GM12878 (cell line): ENCODE measurements at regions not wholly inside any gene's neighbourhood (a gene's known extent, or its start where the extent isn't known, plus 50 kb on each side); places are given as distances from the start of the nearest gene placed in this dataset.

Source experiments
- ATAC-seq: fragments of 200-7000 bp; cut with Tn5 transposase; 3 replicates; pipeline ENCODE4 v1.9.1; 2020; ENCODE audit warnings: mild to moderate bottlenecking, moderate library complexity
- BruUV-seq: library from RNA; stranded (reverse); fragments of 400-500 nt; replicated peaks from 2 replicates; lab custom pipeline; 2021; lab: Mats Ljungman, UMichigan
- CTCF ChIA-PET: fragments of 300-600 bp; sonication (Branson Sonifier 250); formaldehyde crosslinking; extraction: SDS; loops from one replicate; lab custom pipeline; 2021; ENCODE audit warnings: inconsistent platforms; lab: Yijun Ruan, JAX
- POLR2A ChIA-PET: fragments of 350-600 bp; formaldehyde crosslinking; extraction: SDS; loops from one replicate; lab custom pipeline; 2021; ENCODE audit warnings: inconsistent platforms; lab: Charles Lee
- RAD21 ChIA-PET: fragments of 300-600 bp; sonication (Branson Sonifier 250); formaldehyde crosslinking; loops from one replicate; lab custom pipeline; 2023; ENCODE audit warnings: antibody characterized with exemption; ENCODE audit not compliant: unreplicated experiment; lab: Charles Lee
- SMC1A ChIA-PET: fragments of 300-600 bp; sonication (Branson Sonifier 250); formaldehyde crosslinking; loops from one replicate; lab custom pipeline; 2023; ENCODE audit not compliant: unreplicated experiment, uncharacterized antibody; lab: Charles Lee
- DNase-seq: peaks from one replicate; pipeline ENCODE4 v3.0.0-alpha.2; 2011; ENCODE audit warnings: low read depth, low spot score
- FAIRE-seq: peaks from 3 replicates; lab custom pipeline; 2011; peaks lifted over from hg19 to GRCh38; lab: Jason Lieb, UNC
- H2AFZ ChIP-seq: 2 replicates; pipeline ENCODE4 v1.6.0; 2011; ENCODE audit warnings: low read depth, low read length, control low read depth; ENCODE audit not compliant: control insufficient read depth
- H3K27ac ChIP-seq: 2 replicates; pipeline ENCODE4 v1.5.1; 2011; ENCODE audit warnings: control low read depth; ENCODE audit not compliant: control insufficient read depth, insufficient read depth
- H3K27me3 ChIP-seq, 2 experiments: replicated peaks in 1 of 2; 2 replicates each; pipeline versions ENCODE4 v1.6.0 to v1.6.1; 2011; ENCODE audit warnings: low read length in 1 of 2; ENCODE audit not compliant: control insufficient read depth in 2 of 2, insufficient read depth in 2 of 2
- H3K36me3 ChIP-seq, 2 experiments: 2 replicates each; pipeline ENCODE4 v1.5.1; 2011; ENCODE audit warnings: low read length in 1 of 2; ENCODE audit not compliant: control insufficient read depth in 2 of 2, insufficient read depth in 2 of 2
- H3K4me1 ChIP-seq: 2 replicates; pipeline ENCODE4 v1.6.1; 2011; ENCODE audit warnings: mild to moderate bottlenecking, low read length, moderate library complexity, mixed read lengths; ENCODE audit not compliant: control insufficient read depth, insufficient read depth
- H3K4me2 ChIP-seq: 2 replicates; pipeline ENCODE4 v1.6.0; 2011; ENCODE audit warnings: control low read depth; ENCODE audit not compliant: control insufficient read depth, insufficient read depth
- H3K4me3 ChIP-seq: fragments of 200-600 bp; sonication (generic); 2 replicates; pipeline ENCODE4 v1.5.1; 2016
- H3K79me2 ChIP-seq: 2 replicates; pipeline ENCODE4 v1.6.0; 2011; ENCODE audit warnings: low read length; ENCODE audit not compliant: control insufficient read depth, insufficient read depth
- H3K9ac ChIP-seq: 2 replicates; pipeline ENCODE4 v1.8.0; 2011; ENCODE audit warnings: low read length, control low read depth, mixed read lengths; ENCODE audit not compliant: control insufficient read depth, insufficient read depth
- H3K9me3 ChIP-seq: replicated peaks from 3 replicates; pipeline ENCODE4 v1.5.1; 2011; ENCODE audit warnings: mild to moderate bottlenecking, low read length; ENCODE audit not compliant: control insufficient read depth, insufficient read depth
- H4K20me1 ChIP-seq: 2 replicates; pipeline ENCODE4 v1.6.0; 2011; ENCODE audit not compliant: control insufficient read depth, insufficient read depth
- DPF2 ChIP-seq: fragments of 450-650 bp; IDR thresholded peaks from 2 replicates; pipeline ENCODE4 v1.6.1; 2017; ENCODE audit warnings: mild to moderate bottlenecking
- ESRRA ChIP-seq: IDR thresholded peaks from 2 replicates; pipeline ENCODE4 v1.6.1; 2012; ENCODE audit warnings: mild to moderate bottlenecking, low read length, improper control_type of control experiment
- EZH2 ChIP-seq: IDR thresholded peaks from 2 replicates; pipeline ENCODE4 v1.6.1; 2012; ENCODE audit warnings: low read depth, mild to moderate bottlenecking, control low read depth, inconsistent platforms, low read length, borderline replicate concordance; ENCODE audit not compliant: control insufficient read depth
- FOXM1 ChIP-seq: IDR thresholded peaks from 2 replicates; pipeline ENCODE4 v1.6.1; 2012; ENCODE audit warnings: low read depth, mild to moderate bottlenecking, inconsistent platforms, low read length, moderate library complexity
- IKZF1 ChIP-seq: fragments of 450-650 bp; conservative IDR thresholded peaks from 2 replicates; pipeline ENCODE4 v1.6.1; 2017; ENCODE audit warnings: antibody characterized with exemption, mild to moderate bottlenecking
- KLF5 ChIP-seq: fragments of 450-650 bp; IDR thresholded peaks from 2 replicates; pipeline ENCODE4 v1.6.1; 2014; ENCODE audit warnings: mild to moderate bottlenecking; ENCODE audit not compliant: partially characterized antibody
- NFXL1 ChIP-seq: fragments of 450-650 bp; IDR thresholded peaks from 2 replicates; pipeline ENCODE4 v1.6.1; 2017; ENCODE audit warnings: antibody characterized with exemption, mild to moderate bottlenecking, borderline replicate concordance
- RB1 ChIP-seq: fragments of 450-650 bp; formaldehyde crosslinking; IDR thresholded peaks from 2 replicates; pipeline ENCODE4 v1.6.1; 2017; ENCODE audit warnings: mild to moderate bottlenecking, borderline replicate concordance
- SMAD5 ChIP-seq: IDR thresholded peaks from 2 replicates; pipeline ENCODE4 v1.6.1; 2016; ENCODE audit warnings: antibody characterized with exemption, low read depth
- SMC3 ChIP-seq: IDR thresholded peaks from 2 replicates; pipeline ENCODE4 v1.6.1; 2011; ENCODE audit warnings: low read length, improper control_type of control experiment, borderline replicate concordance
- SUZ12 ChIP-seq: fragments of 200-600 bp; sonication (generic); IDR thresholded peaks from one replicate; pipeline ENCODE4 v1.6.1; 2018; ENCODE audit warnings: antibody characterized with exemption, mild to moderate bottlenecking; ENCODE audit not compliant: unreplicated experiment
- TCF3 ChIP-seq: IDR thresholded peaks from 2 replicates; pipeline ENCODE4 v1.6.1; 2012; ENCODE audit warnings: low read depth, mild to moderate bottlenecking, low read length, borderline replicate concordance; ENCODE audit not compliant: insufficient read depth
- ZNF207 ChIP-seq: fragments of 450-650 bp; IDR thresholded peaks from 2 replicates; pipeline ENCODE4 v1.6.1; 2014; ENCODE audit warnings: antibody characterized with exemption, mild to moderate bottlenecking, borderline replicate concordance
- ZNF274 ChIP-seq: IDR thresholded peaks from one replicate; pipeline ENCODE4 v1.8.0; 2011; ENCODE audit not compliant: insufficient read length, insufficient read depth
- ZZZ3 ChIP-seq: IDR thresholded peaks from 2 replicates; pipeline ENCODE4 v1.6.1; 2011; ENCODE audit warnings: low read depth; ENCODE audit not compliant: control insufficient read depth, insufficient read length
- WGBS: methylation state at CpG from one replicate; pipeline ENCODE4 v1.1.6; 2016; ENCODE audit warnings: low lambda C conversion rate; ENCODE audit not compliant: insufficient replicate concordance, insufficient coverage; ENCODE audit errors: missing lambda C conversion rate; 5-methylcytosine and 5-hydroxymethylcytosine counted together
- in situ Hi-C: fragments of 300-500 bp; cut with MboI; formaldehyde crosslinking; loops from 9 replicates; pipeline ENCODE4 v1.14.3; 2018; ENCODE audit warnings: mixed read lengths
- intact Hi-C: fragments of 100-400 bp; cut with micrococcal nuclease; formaldehyde crosslinking; loops from one replicate; pipeline ENCODE4 v1.14.2; 2022; ENCODE audit not compliant: unreplicated experiment
- TF ChIP-seq, protein P1 (sequence below): fragments of 450-650 bp; IDR thresholded peaks from 2 replicates; pipeline ENCODE4 v1.6.1; 2017; ENCODE audit warnings: antibody characterized with exemption, mild to moderate bottlenecking, moderate library complexity
- TF ChIP-seq, protein P2 (sequence below), 3 experiments: IDR thresholded peaks in 2 of 3; conservative IDR thresholded peaks in 1 of 3; 2 replicates each; pipeline ENCODE4 v1.5.1; 2011; ENCODE audit warnings: low read depth in 3 of 3, low read length in 3 of 3, mild to moderate bottlenecking in 3 of 3, control low read depth in 2 of 3, moderate library complexity in 2 of 3, inconsistent platforms in 1 of 3, mixed read lengths in 1 of 3; ENCODE audit not compliant: control insufficient read depth in 2 of 3, insufficient read depth in 1 of 3; ENCODE audit errors: extremely low read depth in 1 of 3

DNA sequence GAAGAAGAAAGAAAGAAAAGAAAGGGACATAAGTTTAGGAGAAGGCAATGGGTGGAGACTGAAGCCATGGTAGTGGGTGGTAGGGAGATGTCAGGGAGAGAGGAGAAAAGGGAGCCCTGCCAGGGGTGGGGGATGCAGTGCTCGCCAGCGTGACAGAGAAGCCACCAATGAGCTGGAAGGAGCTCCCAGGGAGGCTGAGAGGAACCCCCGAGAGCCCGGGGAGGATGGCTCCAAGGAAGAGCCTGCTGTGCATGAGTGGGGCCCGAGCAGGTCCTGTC, 141.2 kb upstream of the SHH start (continued):
- TF ChIP-seq ZNF207, result no peak
- TF ChIP-seq TCF3, result no peak
- no peak for TF ChIP-seq ESRRA

DNA sequence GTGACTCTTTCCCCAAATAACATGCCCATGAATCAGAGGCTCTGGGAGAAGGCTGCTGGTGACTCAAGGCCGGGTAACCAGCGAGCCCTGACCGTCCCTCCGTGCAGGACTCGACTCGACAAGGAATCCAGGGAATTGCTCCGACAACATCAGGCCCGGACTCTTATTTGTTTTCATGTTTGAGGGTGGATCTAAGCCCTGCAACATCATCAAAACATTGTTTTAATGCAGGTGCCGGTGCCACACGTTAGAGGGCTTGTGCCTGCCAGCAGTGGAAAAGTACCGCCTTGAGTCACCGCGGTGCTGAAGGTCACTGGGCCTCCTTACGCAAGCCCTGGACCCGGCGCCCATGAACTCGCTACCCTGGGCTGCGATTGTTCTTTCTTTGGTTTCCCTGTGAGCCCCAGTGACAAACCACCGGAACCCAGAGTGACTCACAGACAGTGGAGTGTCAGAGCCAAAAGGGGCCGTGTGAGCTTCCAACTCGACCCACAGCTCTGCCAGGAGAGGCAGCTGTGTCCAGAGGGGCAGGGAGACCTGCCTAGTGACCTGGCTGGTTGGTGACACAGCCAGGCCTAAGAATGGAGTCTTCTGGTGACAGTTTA, 139.4 kb upstream of the SHH start:
- Histone ChIP-seq H4K20me1 (no peaks in the 10 kb centered on the region), H3K4me3 (no peak overlapping the region), H3K4me2 (no peak overlapping the region), H3K4me1 (no peaks in the 10 kb centered on the region), H3K27ac (no peak overlapping the region), H3K79me2 (no peaks in the 10 kb centered on the region), H3K36me3 (no peaks in the 10 kb centered on the region), H3K9me3 (no peaks in the 10 kb centered on the region), H3K9ac (no peak overlapping the region), H3K27me3 (peaks cover 1 to 2% of the 10 kb centered on the region in 2 experiments; a peak in 3 of 4 replicates), H2AFZ (no peak overlapping the region)
- no TSS peak for BruUV-seq
- POLR2A ChIA-PET, result no interaction called here
- in situ Hi-C loops (no loop called here), intact Hi-C loops (no loop called here)
- CTCF ChIA-PET, result no interaction called here
- ATAC-seq (no peak), DNase-seq (no peak), FAIRE-seq (no peak)
- 51% methylated on average over 21 of the region's 21 CpGs for WGBS
- SMC1A ChIA-PET, result no interaction called here
- RAD21 ChIA-PET, result no interaction called here
- TF ChIP-seq RB1 (no peak), IKZF1 (no peak), ZNF274 (no peak), SUZ12 (no peak), ESRRA (no peak), FOXM1 (no peak), DPF2 (no peak), KLF5 (no peak), EZH2 (no peak), NFXL1 (no peak), SMAD5 (no peak), ZZZ3 (no peak), SMC3 (no peak)
- TF ChIP-seq, protein P1, sequence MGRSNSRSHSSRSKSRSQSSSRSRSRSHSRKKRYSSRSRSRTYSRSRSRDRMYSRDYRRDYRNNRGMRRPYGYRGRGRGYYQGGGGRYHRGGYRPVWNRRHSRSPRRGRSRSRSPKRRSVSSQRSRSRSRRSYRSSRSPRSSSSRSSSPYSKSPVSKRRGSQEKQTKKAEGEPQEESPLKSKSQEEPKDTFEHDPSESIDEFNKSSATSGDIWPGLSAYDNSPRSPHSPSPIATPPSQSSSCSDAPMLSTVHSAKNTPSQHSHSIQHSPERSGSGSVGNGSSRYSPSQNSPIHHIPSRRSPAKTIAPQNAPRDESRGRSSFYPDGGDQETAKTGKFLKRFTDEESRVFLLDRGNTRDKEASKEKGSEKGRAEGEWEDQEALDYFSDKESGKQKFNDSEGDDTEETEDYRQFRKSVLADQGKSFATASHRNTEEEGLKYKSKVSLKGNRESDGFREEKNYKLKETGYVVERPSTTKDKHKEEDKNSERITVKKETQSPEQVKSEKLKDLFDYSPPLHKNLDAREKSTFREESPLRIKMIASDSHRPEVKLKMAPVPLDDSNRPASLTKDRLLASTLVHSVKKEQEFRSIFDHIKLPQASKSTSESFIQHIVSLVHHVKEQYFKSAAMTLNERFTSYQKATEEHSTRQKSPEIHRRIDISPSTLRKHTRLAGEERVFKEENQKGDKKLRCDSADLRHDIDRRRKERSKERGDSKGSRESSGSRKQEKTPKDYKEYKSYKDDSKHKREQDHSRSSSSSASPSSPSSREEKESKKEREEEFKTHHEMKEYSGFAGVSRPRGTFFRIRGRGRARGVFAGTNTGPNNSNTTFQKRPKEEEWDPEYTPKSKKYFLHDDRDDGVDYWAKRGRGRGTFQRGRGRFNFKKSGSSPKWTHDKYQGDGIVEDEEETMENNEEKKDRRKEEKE, result no peak
- TF ChIP-seq, protein P2, sequence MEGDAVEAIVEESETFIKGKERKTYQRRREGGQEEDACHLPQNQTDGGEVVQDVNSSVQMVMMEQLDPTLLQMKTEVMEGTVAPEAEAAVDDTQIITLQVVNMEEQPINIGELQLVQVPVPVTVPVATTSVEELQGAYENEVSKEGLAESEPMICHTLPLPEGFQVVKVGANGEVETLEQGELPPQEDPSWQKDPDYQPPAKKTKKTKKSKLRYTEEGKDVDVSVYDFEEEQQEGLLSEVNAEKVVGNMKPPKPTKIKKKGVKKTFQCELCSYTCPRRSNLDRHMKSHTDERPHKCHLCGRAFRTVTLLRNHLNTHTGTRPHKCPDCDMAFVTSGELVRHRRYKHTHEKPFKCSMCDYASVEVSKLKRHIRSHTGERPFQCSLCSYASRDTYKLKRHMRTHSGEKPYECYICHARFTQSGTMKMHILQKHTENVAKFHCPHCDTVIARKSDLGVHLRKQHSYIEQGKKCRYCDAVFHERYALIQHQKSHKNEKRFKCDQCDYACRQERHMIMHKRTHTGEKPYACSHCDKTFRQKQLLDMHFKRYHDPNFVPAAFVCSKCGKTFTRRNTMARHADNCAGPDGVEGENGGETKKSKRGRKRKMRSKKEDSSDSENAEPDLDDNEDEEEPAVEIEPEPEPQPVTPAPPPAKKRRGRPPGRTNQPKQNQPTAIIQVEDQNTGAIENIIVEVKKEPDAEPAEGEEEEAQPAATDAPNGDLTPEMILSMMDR (IDR thresholded peaks at IDR 0.05 in 2 of 3, conservative IDR thresholded peaks at IDR 0.05 in 1 of 3; ENCODE audit: control insufficient read depth in 2 of 3, extremely low read depth in 1 of 3, insufficient read depth in 1 of 3, low read depth in 3 of 3, low read length in 3 of 3), result no peak
